GM10248 (cell line): ENCODE measurements at regions not wholly inside any gene's neighbourhood (a gene's known extent, or its start where the extent isn't known, plus 50 kb on each side); places are given as distances from the start of the nearest gene placed in this dataset.

Source experiments
- CTCF ChIA-PET: fragments of 300-600 bp; sonication (Branson Sonifier 250); formaldehyde crosslinking; extraction: SDS; loops from one replicate; lab custom pipeline; 2021; ENCODE audit warnings: antibody characterized with exemption; lab: Yijun Ruan, JAX
- POLR2A ChIA-PET: fragments of 350-650 bp; sonication (Branson Sonifier 250); formaldehyde crosslinking; extraction: SDS; loops from one replicate; lab custom pipeline; 2020; ENCODE audit warnings: antibody characterized with exemption; lab: Yijun Ruan, JAX
- DNase-seq: peaks from one replicate; pipeline ENCODE4 v3.0.0; 2012; ENCODE audit errors: extremely low spot score
- CTCF ChIP-seq: IDR thresholded peaks from 2 replicates; pipeline ENCODE4 v1.5.1; 2012; ENCODE audit warnings: mild to moderate bottlenecking, low read depth; ENCODE audit errors: extremely low read depth, missing control alignments, control extremely low read depth

- no peak for TF ChIP-seq CTCF
- DNase-seq = no peak
- POLR2A ChIA-PET = no interaction called here
- CTCF ChIA-PET = interaction anchor here (1.1 to 3.1 kb wide), 2 partner anchors 10 to 14 kb away, joined by 5 to 15 read pairs; no protein-coding TSS in a partner anchor
Measured at GRCh38 chr3:143201045-143201444, 81.5 kb downstream of the CHST2 start.

- no peak for DNase-seq
- POLR2A ChIA-PET = no interaction called here
- CTCF ChIA-PET = interaction anchor here (0.7 to 3.1 kb wide), 8 partner anchors 9 to 67 kb away, joined by 3 to 15 read pairs (median 3); no protein-coding TSS in a partner anchor
- no peak for TF ChIP-seq CTCF
Measured at GRCh38 chr3:143201870-143202752, 82.5 kb downstream of the CHST2 start.

- no peak for TF ChIP-seq CTCF
- POLR2A ChIA-PET = no interaction called here
- no peak for DNase-seq
- CTCF ChIA-PET = interaction anchor here (0.9 to 3.1 kb wide), 9 partner anchors 8 to 165 kb away, joined by 3 to 15 read pairs (median 3); no protein-coding TSS in a partner anchor
Measured at GRCh38 chr3:143203142-143203541, 83.6 kb downstream of the CHST2 start.

GRCh38 chr3:143203848-143204247 is 84.3 kb downstream of the CHST2 start:
- ChIA-PET CTCF (interaction anchor here (0.9 to 1.9 kb wide), 7 partner anchors 13 to 166 kb away, joined by 3 to 6 read pairs (median 3); no protein-coding TSS in a partner anchor), POLR2A (no interaction called here)
- no peak for TF ChIP-seq CTCF
- DNase-seq = no peak

GRCh38 chr3:143206955-143207337 is 87.4 kb downstream of the CHST2 start:
- CTCF ChIA-PET = interaction anchor here (0.9 to 2.0 kb wide), 5 partner anchors 9 to 223 kb away, joined by 3 to 12 read pairs (median 4); no protein-coding TSS in a partner anchor
- no peak for TF ChIP-seq CTCF
- POLR2A ChIA-PET = interaction anchor here (1.5 kb wide), 1 partner anchor 48 kb away, joined by 5 read pairs; no protein-coding TSS in a partner anchor
- DNase-seq = no peak

- ChIA-PET POLR2A (interaction anchor here (0.6 to 1.5 kb wide), 2 partner anchors 16 to 49 kb away, joined by 3 to 5 read pairs; no protein-coding TSS in a partner anchor), CTCF (interaction anchor here (0.9 to 2.0 kb wide), 5 partner anchors 9 to 222 kb away, joined by 3 to 12 read pairs (median 4); no protein-coding TSS in a partner anchor)
- no peak for TF ChIP-seq CTCF
- peak; percentile 58 for DNase-seq
Measured at GRCh38 chr3:143207338-143207961, 87.9 kb downstream of the CHST2 start.
